GM19468 (cell line): ENCODE measurements at regions not wholly inside any gene's neighbourhood (a gene's known extent, or its start where the extent isn't known, plus 50 kb on each side); places are given as distances from the start of the nearest gene placed in this dataset.

Source experiments
- ATAC-seq: cut with Tn5 transposase; IDR thresholded peaks from one replicate; pipeline ENCODE4 v1.9.1; 2021; ENCODE audit warnings: mild to moderate bottlenecking, moderate library complexity, moderate number of reproducible peaks; ENCODE audit not compliant: unreplicated experiment; ENCODE audit errors: extremely low read depth

DNA sequence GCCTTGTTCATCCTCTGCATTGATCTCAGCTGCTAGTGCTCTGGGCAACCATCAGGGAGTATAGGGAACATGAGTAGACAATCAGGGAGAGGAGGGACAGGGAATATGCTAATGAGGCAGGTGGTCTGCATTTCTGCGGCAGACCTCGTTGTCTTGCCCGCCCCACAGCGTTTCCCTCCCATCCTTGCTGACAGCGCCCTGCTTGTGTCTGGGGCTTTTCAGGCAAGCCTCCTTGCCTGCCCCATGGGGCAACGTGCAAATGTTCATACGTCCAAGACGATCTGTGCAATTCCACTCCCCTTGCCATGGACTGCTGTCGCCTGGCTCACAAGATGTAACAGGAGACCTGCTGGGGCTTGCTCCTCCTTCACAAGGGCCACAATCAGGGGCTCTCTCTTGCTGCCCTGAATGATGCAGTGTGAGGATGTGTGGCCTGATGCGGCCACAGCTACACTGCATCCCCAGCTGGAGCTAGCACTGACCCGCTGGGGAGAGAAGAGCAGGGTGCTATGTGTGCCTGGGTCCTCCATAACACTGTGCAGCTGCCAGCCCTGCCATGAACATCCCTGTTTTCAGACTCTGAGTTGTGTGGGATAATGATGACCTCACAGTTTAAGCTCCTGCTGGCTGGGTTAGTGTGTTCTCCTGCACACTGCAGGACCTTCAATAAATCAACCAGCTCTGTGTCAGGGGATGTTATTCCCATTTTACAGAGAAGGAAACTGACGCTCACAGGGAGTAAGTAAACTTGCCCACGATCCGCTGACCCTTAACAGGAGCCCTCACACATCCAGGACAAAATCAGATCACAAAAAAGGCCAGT lies 211.3 kb downstream of the KLF13 start:
- no peak for ATAC-seq

DNA sequence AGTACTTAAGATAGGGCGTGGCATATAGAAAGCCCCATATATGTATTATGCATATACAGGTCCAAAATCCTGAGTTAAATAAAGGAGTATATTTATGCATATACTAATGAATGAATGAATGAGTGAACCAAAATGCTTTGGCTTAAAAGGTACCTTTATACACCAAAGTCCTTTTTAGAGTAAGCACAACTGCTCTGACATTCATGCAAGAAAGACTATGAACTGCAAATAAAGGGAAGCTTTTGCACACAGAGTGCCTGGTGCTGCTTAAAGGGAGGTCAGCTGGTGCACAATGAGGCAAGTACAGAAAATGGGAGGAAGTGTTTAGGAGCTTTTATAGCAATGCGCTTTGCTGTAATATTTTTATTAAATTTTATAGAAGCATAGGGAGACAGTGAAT lies 214.0 kb downstream of the KLF13 start:
- ATAC-seq = no peak

GRCh38 chr15:31544361-31544760 lies 217.7 kb downstream of the KLF13 start:
- ATAC-seq = no peak

GRCh38 chr15:31545257-31545656 lies 218.6 kb downstream of the KLF13 start:
- ATAC-seq = no peak

DNA sequence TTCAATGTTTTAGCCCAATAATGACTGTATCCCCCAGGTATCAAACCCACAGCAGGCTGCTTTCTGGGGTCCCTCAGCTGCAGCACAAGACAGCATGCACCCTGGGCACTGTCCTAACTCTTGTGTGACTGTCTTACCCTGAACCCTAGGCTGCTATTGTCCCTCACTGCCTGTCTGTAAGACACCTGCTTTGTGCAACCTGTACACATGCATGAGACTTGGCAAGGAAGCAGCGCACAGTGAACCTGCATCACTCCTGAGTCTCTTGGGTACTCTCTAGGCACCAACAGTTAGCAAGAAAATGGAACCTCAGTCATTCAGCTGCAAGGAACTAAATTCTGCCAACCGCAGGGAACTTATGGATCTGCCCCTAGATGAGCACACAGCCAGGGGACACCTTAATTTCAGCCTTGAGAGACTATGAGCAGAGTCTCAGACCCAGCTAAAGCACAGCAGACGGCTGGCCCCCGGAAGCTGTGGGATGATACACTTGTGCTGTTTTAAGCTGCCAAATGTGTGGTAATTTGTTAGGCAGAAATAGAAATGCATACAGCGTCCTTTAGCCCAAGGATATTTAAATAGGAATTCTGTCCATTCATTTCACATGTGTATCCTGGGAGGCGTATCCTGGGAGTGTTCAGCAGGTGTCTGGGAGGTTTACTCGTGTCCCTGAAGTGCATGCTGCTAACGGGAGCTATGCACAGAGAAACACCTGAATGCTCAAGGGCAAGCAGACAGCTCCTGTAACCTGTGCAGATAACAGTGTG lies 223.8 kb downstream of the KLF13 start:
- no peak for ATAC-seq

DNA sequence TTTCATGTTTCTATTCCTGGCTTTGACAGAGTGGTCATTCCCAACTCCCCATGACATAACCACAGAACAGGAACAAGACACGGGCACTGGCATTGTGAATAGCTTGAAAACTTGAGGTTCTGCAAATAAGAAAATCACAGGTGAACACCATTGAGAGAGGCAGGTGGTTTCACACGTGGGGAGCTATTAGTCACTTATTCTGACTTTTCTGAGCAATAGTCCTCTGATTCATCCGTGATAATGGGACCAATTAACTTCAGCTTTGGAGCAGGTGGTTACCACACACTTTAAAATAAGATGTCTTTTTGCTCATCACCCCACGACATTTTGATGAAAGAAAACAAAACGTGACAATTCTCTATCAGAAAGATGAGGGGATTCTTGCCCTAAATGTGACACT lies 224.7 kb downstream of the KLF13 start:
- ATAC-seq = no peak

GRCh38 chr15:31552482-31553099 lies 226.0 kb downstream of the KLF13 start:
- no peak for ATAC-seq

DNA sequence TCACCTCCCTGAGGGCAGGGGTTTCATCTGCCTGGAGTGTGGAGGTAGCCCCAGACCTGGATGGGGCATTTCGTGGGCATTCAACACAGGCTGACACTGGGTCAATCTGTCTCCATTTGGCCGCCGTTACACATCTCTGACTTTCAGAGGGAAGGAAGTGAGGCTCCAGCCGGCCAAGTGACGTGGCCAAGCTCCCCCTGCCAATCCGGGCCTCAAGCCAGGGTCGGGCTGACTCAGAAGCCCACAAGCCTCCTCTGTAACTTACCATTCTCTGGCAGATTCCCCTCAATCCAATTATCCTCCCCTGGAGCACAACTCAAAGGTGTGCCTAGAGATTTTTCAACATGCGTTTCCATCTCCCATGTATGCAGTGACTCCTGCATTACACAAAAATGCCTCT lies 227.6 kb downstream of the KLF13 start:
- ATAC-seq = no peak

- ATAC-seq = no peak
Observed at GRCh38 chr15:31555022-31555421, 228.4 kb downstream of the KLF13 start.

DNA sequence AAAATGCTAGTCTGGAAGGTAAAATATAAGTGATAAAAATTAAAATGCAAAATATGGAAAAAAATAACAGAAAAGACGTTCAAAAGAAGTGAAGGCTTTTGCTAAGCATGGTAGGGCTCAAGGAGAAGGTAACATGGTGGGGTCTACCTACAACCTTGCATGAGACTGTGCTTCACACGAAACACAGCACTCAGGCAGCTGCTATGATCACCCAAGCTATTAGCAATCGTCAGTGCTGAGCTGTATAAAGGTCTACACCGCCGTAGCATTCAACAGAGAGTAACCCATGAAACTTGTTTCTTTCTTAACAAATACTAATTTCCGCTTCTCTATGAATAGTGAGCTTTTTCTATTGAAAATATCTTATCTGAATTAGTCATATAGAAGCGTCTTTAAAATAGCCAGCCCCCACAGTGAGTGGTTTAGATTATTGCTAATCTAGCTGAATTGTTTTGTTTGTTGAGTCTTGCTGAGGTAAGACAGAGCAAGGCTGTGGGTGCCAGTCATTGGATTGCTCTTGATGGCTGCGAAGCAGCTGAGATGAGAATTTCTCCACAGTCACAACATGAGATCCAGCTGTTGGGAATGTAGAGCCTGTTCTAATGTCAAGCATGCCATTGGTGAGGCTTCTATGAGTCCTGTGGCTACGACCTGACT lies 230.0 kb downstream of the KLF13 start:
- no peak for ATAC-seq

- no peak for ATAC-seq
Observed at GRCh38 chr15:31557899-31558298, 231.3 kb downstream of the KLF13 start.

GRCh38 chr15:31558840-31559239 lies 232.2 kb downstream of the KLF13 start:
- ATAC-seq = no peak

DNA sequence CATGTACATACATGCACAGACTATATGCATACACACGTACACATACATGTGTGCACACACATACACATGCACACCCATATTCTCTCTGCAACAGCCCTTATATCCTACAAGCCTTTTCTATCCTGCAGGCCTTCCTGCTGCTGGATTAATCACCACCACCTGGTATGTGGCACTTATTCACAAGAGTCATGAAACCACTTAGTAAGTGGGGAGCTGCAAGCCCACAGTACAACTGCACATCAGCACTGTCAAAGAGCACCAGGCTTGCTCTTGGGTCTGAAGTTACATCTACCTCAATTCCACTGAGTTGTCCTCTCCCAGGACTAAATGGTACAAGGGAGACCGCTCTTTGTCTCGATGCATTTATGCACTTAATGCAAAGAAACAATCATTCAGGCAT lies 233.2 kb downstream of the KLF13 start:
- ATAC-seq = no peak

- no peak for ATAC-seq
Observed at GRCh38 chr15:31560643-31561042, 234.0 kb downstream of the KLF13 start.

DNA sequence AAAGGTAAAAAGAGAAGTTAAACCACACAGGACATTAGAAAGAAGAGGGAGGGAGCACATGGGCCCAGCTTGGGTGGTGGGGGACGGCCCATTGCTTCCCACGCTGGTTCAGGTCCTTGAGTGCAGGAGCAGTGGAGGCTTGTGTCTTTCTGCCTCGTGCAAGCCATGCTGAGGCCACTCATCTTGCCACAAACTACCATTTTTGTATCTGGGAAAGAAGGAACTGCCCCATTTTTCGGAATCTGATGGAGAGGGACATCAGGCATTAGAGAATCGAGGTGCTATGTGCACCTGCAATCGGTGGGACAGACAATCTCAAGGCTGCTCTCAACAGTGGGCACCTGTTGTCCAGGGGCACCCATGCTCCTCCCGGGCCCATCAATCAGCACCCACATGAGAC lies 234.5 kb downstream of the KLF13 start:
- ATAC-seq = no peak

GRCh38 chr15:31563001-31563400 lies 236.4 kb downstream of the KLF13 start:
- ATAC-seq = no peak

DNA sequence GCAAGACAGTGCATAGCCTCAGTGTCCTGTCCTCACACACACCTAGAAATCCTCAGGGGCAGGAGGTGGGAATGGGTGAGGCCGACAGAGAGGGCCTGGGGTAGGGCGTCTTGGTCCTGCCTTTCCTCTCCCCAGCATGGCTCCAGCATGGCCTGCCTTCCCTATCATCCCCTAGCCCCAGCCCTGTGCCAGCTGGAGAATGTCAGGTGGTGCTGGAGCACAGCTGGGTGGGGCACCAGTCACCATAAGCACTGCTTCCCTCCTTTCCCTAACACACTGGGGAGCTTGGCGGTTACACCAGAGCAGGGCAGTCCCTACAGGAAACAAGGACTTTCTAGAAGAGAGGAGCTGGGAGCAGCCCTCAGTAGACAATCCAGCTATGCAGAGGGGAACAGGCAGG lies 236.8 kb downstream of the KLF13 start:
- ATAC-seq = no peak

GRCh38 chr15:31567861-31568260 lies 241.2 kb downstream of the KLF13 start:
- ATAC-seq = no peak

DNA sequence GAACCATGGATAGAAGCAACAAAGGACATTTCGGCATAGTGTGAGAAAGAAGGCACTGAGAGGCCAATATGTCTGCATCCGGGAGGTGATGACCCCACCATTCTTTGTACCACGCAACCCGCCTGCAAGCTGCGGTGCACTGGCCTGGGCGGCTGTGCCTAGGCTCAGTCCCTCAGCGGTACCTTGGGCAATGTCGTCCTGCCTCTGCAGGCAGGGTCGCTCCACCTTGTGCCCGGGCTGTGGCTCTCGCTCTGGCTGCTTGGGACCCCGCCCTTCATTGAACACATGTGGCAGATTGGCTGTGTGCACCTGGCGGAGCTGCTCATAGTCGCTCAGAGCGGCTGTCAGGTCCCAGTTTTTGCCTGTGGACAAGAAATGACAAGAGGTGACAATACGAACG lies 243.2 kb downstream of the KLF13 start:
- no peak for ATAC-seq

DNA sequence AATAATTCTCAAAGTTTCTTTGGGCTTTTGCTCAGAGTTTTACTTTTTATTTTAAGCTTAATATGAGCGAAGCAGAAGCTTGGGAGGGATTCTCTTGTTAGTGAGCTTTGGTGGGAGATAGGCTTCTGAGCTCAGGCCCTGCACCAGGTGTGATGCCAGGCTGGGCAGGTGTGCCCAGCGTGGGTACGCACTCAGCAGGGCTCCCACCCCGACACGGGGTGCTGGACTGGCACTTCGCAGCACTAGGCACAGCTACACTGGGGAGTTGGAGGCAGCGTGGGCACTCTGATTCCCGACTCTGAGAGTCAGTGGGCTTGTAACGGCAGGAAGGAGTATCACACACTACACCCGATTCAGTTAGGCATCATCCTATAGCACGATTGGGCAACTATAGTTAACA lies 244.0 kb downstream of the KLF13 start:
- ATAC-seq = no peak

GRCh38 chr15:31571676-31572075 lies 245.0 kb downstream of the KLF13 start:
- no peak for ATAC-seq
